RWPE1 (cell line): ENCODE measurements at regions not wholly inside any gene's neighbourhood (a gene's known extent, or its start where the extent isn't known, plus 50 kb on each side); places are given as distances from the start of the nearest gene placed in this dataset.

Experiments
- CTCF ChIA-PET: fragments of 350-600 bp; sonication (Branson Sonifier 250); formaldehyde crosslinking; extraction: SDS; loops from one replicate; lab custom pipeline; 2021; lab: Yijun Ruan, JAX
- POLR2A ChIA-PET: fragments of 400-600 bp; formaldehyde crosslinking; extraction: SDS; loops from one replicate; lab custom pipeline; 2020; ENCODE audit warnings: antibody characterized with exemption; ENCODE audit not compliant: low non-redundant PET; lab: Yijun Ruan, JAX
- DNase-seq: peaks from one replicate; pipeline ENCODE4 v3.0.0; 2012; ENCODE audit warnings: low spot score
- H3K27ac ChIP-seq: fragments of 450-650 bp; 2 replicates; pipeline ENCODE4 v1.5.1; 2017
- TF ChIP-seq, protein P1 (sequence below): fragments of 450-650 bp; conservative IDR thresholded peaks from 2 replicates; pipeline ENCODE4 v1.5.1; 2017; ENCODE audit warnings: low read depth, mild to moderate bottlenecking

GRCh38 chr9:26612211-26612610, 280.4 kb downstream of the CAAP1 start:
- no peak overlapping the region for H3K27ac ChIP-seq
- TF ChIP-seq, protein P1, sequence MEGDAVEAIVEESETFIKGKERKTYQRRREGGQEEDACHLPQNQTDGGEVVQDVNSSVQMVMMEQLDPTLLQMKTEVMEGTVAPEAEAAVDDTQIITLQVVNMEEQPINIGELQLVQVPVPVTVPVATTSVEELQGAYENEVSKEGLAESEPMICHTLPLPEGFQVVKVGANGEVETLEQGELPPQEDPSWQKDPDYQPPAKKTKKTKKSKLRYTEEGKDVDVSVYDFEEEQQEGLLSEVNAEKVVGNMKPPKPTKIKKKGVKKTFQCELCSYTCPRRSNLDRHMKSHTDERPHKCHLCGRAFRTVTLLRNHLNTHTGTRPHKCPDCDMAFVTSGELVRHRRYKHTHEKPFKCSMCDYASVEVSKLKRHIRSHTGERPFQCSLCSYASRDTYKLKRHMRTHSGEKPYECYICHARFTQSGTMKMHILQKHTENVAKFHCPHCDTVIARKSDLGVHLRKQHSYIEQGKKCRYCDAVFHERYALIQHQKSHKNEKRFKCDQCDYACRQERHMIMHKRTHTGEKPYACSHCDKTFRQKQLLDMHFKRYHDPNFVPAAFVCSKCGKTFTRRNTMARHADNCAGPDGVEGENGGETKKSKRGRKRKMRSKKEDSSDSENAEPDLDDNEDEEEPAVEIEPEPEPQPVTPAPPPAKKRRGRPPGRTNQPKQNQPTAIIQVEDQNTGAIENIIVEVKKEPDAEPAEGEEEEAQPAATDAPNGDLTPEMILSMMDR = no peak
- POLR2A ChIA-PET = no interaction called here
- CTCF ChIA-PET = no interaction called here
- DNase-seq = no peak

DNA sequence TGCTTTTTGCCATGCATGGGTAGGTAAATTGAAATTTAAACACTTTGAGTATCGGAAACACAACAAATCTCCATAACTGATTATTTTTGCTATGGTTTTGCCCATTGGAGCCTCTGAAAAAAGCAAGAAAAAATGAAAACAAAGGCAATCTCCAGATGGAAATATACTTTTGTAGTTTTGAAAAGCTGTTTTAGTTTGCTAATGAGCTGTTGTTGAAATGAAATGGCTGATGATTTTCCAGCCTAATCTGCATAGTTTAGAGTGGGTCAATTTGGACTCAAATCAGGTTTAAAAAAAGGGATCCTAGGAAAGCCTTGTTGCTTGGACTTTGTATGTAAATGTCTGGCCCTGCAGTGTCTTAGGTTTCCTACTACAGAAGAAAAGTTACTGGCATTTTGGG, 285.8 kb downstream of the CAAP1 start:
- DNase-seq = no peak
- TF ChIP-seq, protein P1 = no peak
- H3K27ac ChIP-seq = no peak overlapping the region
- ChIA-PET POLR2A (no interaction called here), CTCF (interaction anchor here (0.6 kb wide), 1 partner anchor 663 kb away, joined by 3 read pairs; no protein-coding TSS in a partner anchor)

DNA sequence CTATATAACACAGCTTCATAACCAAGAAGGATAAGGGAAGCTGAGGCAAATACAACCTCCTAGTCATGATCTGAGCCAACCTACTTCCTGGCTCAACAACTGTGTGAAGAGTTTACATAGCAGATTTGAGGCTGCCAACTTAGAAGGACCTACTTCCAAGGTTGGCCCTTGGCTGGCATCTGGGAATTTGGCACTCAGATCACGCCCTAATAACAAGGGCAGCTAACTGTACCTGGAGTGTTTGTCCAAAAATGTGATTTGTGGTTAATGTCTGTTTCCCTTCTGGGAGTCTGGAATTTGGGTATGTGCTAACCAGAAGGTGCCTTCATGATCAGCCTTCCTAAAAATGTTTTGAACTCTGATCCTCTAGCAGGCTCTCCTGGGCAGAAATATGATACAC, 287.2 kb downstream of the CAAP1 start:
- no peak overlapping the region for H3K27ac ChIP-seq
- CTCF ChIA-PET = no interaction called here
- TF ChIP-seq, protein P1 = no peak
- DNase-seq = no peak
- POLR2A ChIA-PET = no interaction called here

DNA sequence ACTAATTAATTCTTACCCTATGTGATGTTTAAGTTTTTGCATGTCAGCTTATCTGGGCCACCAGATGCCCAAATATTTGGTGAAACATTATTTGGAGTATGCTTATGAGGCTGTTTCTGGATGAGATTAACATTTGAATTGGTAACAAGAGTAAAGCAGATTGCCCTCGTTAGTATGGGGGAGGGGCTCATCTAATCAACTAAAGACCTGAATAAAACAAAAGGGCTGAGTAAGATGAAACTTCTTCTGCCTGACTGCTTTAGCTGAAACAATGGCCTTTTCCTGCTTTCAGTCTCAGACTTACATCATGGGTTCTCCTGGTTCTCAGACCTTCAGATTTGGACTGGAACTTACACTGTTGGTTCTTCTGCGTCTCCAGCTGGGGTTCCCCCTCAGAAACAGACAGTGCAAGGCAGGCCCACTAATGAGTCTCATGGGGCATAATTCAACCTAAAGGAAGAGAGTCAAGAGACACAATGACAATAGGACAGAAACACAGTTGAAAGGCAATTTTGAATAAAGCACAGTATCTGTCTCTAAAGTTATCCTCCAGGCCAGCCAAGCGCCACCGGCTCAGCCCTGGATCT, 288.4 kb downstream of the CAAP1 start:
- no peak for DNase-seq

GRCh38 chr9:26603617-26604016, 289.0 kb downstream of the CAAP1 start:
- ChIA-PET POLR2A (no interaction called here), CTCF (no interaction called here)
- no peak overlapping the region for H3K27ac ChIP-seq
- TF ChIP-seq, protein P1 = no peak
- DNase-seq = no peak

More for the DNA sequence above, 288.4 kb downstream of the CAAP1 start:
- TF ChIP-seq, protein P1 = no peak
- POLR2A ChIA-PET = no interaction called here
- CTCF ChIA-PET = no interaction called here
- no peak overlapping the region for H3K27ac ChIP-seq

- H3K27ac ChIP-seq = no peak overlapping the region
- ChIA-PET CTCF (no interaction called here), POLR2A (no interaction called here)
- TF ChIP-seq, protein P1 = no peak
- no peak for DNase-seq
Measured at GRCh38 chr9:26597542-26598149, 295.0 kb downstream of the CAAP1 start.
